HG03442 (cell line): ENCODE measurements at regions not wholly inside any gene's neighbourhood (a gene's known extent, or its start where the extent isn't known, plus 50 kb on each side); places are given as distances from the start of the nearest gene placed in this dataset.

Experiments
- ATAC-seq: cut with Tn5 transposase; IDR thresholded peaks from one replicate; pipeline ENCODE4 v1.9.1; 2021; ENCODE audit warnings: mild to moderate bottlenecking, moderate library complexity; ENCODE audit not compliant: unreplicated experiment

DNA sequence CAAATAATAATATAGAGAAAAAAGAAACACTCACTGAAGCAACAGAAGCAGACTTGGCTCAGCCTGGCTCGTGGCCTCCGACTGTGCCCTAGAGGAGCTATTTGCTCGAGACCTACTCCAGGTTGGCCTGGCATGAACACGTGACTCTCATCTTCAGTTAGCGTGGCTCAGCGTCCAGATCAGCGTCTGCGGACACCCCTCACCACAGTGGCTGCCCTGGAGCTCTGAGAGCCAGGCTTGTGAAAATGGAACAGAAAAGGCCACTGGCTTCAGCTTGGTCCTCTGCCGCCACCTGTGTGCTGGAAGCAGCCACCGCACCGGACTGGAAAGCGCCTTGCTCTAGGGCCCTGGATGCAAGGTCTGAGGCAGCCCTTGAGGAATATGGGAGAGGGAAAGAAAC is 1184.0 kb upstream of the GYPC start:
- ATAC-seq, result no peak

GRCh38 chr2:125479143-125479636 is 1176.8 kb upstream of the GYPC start:
- ATAC-seq, result no peak

- no peak for ATAC-seq
Observed at GRCh38 chr2:125490308-125490707, 1165.7 kb upstream of the GYPC start.

GRCh38 chr2:125491663-125492062 is 1164.3 kb upstream of the GYPC start:
- ATAC-seq, result no peak

DNA sequence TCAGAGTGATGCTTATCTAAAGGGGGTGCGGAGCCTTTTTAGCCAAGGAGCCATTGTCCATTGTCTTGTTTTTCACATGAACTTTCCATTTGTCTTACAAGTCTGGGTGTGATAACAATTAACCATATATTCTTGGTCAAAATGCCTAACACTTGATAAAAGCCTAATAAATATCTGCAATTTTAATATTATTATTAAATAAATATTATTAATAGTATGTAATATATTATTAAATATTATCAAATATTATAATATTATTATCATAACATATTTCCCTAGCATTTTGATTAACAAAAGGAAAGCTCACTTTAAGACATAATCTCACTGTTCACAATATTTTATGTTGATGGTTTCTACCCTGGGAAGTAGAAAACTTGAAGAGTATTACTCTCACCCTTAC is 1143.6 kb upstream of the GYPC start:
- no peak for ATAC-seq

DNA sequence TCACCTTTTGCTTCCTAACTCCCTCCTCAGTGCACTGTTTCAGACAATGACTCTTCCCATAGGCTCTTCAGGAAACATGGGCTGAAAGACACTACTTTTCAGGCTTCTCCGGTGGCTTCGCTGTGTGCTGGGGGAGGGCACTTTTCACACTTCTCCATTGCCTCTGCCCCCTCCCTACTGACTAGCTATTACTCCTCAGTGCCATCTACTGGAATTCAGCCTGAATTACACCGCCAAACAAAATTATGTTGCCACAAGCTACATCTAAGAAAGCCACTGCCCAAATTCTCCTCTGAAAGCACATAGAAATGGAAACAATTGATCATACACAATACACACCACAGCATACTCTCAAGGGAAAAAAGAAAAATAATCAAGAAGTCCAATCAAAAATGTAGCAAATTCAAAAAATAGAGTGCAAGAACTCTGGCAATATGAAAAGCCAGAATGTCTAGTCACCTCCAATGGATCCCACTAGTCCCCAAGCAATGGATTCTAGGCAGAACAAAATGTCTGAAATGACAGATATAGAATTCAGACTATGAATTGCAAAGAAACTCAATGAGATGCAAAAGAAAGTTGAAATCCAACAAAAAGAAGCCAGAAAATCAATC is 1139.4 kb upstream of the GYPC start:
- ATAC-seq, result no peak

DNA sequence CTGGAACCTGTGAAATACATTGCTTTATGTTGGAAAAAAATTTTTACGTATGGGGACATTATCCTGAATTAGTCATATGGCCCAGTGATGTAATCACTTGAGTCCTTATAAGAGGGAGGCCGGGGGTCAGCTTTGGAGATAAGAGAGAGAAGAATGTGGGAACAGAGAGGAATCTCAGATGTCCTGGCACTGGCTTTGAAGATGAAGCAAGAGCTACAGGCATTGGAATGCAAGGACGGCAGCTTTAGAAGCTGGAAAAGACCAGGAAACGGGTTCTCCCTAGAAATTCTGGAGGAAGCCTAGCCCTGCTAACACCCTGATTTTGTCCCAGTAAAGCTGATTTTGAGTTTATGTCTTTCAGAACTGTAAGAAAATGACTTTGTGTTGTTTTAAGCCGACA is 1129.9 kb upstream of the GYPC start:
- no peak for ATAC-seq

DNA sequence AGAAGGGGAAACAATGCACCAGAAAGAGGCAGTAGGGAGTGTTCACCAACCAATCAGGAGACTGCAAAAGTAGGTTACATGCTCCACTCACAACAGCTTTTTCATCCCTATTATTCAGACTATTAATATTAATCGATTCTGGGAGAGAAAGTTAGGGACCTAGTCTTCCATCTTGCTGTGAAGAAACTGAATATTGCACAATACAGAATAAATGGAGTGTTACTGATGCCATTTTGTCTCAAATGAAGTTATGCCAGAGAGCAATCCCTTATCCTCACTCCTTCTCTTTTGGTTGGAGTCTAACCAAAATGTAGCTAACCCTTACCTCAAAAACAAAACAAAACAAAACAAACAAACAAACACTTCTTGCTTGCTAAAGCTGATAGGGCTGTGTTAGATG is 1120.9 kb upstream of the GYPC start:
- ATAC-seq, result no peak

- no peak for ATAC-seq
Observed at GRCh38 chr2:125543968-125544514, 1111.9 kb upstream of the GYPC start.

- no peak for ATAC-seq
Observed at GRCh38 chr2:125553768-125554167, 1102.2 kb upstream of the GYPC start.

DNA sequence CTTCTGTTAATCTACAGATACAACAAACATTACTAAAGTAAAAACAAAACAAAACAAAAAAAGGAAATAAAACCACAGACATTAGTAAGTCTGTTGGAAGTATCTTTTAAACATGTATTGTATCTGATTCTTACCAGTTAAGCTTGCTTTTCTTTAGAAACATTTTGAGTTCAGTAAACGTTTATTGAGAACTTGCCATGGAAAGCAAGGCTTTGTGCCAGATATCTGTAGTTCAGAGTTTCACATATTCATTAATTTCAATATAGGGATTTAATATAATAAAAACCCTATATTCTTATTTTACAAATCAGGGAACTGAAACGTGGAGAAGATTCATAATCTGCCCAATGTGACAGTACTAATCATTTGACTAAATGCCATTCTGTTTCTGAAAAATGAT is 1101.0 kb upstream of the GYPC start:
- no peak for ATAC-seq

- ATAC-seq, result no peak
Observed at GRCh38 chr2:125559186-125559585, 1096.8 kb upstream of the GYPC start.

DNA sequence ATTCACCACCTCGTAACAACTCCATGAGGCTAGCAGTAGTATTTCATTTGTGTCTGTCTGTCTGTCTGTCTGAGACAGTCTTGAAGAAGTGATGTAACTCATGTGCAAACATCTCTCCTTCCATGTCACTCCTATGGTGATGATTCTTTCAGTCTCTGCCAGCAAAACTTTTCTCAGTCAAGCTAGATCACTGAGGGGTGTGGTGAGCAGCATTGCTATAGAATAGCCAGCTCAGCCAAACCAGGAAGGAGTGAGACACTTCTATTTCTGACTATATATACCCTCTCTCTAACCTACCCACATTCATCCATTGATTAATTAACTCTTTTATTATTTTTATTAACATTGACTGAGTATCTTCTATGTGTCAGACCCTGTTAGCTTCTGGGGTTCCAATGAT is 1095.1 kb upstream of the GYPC start:
- no peak for ATAC-seq

DNA sequence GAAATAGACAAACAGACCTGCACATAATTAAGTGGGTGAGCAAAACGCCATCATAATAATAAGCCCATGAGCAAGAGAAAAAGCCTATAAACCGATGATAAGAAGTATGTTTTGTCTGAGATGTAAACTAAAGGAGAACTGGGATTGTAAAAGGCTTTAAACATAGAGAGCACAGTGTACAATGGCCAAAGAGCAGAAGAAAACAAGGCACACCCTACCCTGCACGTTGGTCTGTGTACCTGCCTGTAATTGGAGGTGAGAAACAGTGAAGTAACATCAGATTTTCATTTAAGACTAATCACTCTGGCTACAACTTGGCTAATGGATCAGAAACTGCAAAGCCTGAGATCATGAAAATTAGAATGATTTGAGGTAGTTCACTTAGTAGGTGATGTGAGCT is 1094.7 kb upstream of the GYPC start:
- no peak for ATAC-seq

DNA sequence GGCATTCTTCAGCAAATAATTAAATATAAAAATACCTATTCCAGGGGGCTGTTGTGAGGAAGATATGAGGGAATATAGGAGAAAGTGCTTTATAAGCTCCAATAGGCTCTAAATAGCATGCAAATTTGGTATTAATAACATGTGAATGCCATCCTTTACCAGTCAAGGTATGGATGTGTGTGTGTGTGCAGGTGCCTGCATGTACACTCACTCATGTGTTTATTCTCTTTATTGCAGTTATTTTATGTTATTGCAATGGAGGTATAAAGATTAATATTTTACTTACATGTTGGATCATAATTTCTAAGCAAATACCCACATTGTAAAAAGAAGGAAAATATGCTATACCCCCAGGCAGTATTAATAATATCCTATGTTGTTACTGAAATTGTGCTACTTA is 1093.0 kb upstream of the GYPC start:
- no peak for ATAC-seq

GRCh38 chr2:125564471-125564870 is 1091.5 kb upstream of the GYPC start:
- ATAC-seq, result no peak

- no peak for ATAC-seq
Observed at GRCh38 chr2:125566422-125566821, 1089.5 kb upstream of the GYPC start.

- no peak for ATAC-seq
Observed at GRCh38 chr2:125567100-125567499, 1088.9 kb upstream of the GYPC start.

DNA sequence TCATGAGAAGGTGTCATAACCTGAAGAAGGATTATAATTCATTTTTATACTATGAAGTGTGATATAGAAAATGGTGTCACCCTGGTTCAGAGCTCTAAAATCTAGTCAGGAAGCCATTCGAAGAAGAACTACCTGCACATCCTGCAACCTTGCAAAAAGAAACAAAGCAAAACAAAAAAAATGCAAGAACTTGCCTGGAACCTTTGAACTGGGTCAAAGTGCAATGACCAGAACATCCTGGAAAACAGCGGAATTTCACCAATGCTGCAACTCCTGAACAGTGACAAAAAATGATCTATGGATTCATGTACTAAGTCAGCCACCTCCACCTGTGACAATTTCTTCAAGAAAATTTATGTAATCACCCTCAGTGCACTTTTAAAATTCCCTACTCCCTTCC is 1083.3 kb upstream of the GYPC start:
- ATAC-seq, result no peak

GRCh38 chr2:125573432-125573831 is 1082.5 kb upstream of the GYPC start:
- ATAC-seq, result no peak

DNA sequence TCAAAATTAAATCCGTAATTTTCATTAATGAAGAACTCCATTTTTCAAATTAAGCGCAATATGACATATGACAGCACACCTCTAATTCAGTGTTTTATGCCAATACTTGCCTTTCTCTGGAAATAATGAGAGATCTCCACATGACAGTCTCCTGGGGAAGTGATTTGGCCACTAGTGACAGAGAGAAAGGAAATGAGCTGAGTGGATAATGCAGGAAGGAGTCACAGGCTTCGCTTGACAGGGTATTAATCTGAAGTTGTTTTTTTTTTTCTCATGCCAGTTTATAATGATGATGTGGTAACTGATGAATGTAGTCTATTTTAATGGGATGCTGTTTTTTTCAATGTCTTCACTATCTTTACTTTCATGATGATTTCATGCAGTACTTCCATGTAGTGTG is 1079.4 kb upstream of the GYPC start:
- ATAC-seq, result no peak

GRCh38 chr2:125581557-125581956 is 1074.4 kb upstream of the GYPC start:
- no peak for ATAC-seq

DNA sequence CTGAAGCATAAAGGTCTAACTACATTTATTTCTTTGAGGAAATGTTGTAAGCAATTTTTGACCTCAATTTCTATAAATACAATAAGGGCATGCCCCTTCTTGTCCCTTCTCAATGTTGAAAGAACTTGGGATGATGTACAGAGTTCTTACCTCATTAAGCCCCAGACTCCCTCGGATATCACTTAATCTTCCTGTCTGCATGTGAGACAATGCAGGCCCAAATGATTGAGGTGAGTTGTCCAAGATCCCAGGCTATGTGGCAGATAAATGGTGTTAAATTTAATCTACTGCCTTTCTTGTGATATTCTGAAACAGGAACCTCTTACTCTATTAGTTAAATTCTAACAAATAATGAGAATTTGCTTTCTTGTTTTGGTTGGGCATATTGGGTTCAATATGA is 1073.4 kb upstream of the GYPC start:
- ATAC-seq, result no peak
